HUES64 (cell line): ENCODE measurements at regions not wholly inside any gene's neighbourhood (a gene's known extent, or its start where the extent isn't known, plus 50 kb on each side); places are given as distances from the start of the nearest gene placed in this dataset.

ENCODE experiments used
- H3K27ac ChIP-seq: 2 replicates; pipeline ENCODE4 v1.7.0; 2013; ENCODE audit warnings: low read depth, low read length, inconsistent platforms
- H3K27me3 ChIP-seq: 2 replicates; pipeline ENCODE4 v1.6.1; 2013; ENCODE audit warnings: mild to moderate bottlenecking, low read length; ENCODE audit not compliant: insufficient read depth
- H3K36me3 ChIP-seq: 2 replicates; pipeline ENCODE4 v1.6.1; 2013; ENCODE audit warnings: mild to moderate bottlenecking, low read length; ENCODE audit not compliant: insufficient read depth
- H3K4me1 ChIP-seq: 2 replicates; pipeline ENCODE4 v1.6.1; 2013; ENCODE audit warnings: mild to moderate bottlenecking, low read length, moderate library complexity; ENCODE audit not compliant: insufficient read depth
- H3K4me3 ChIP-seq: 2 replicates; pipeline ENCODE4 v1.5.1; 2013; ENCODE audit warnings: mild to moderate bottlenecking, low read length, moderate library complexity
- H3K9ac ChIP-seq: 2 replicates; pipeline ENCODE4 v1.6.1; 2013; ENCODE audit warnings: mild to moderate bottlenecking, low read depth, low read length
- H3K9me3 ChIP-seq: 2 replicates; pipeline ENCODE4 v1.6.1; 2013; ENCODE audit warnings: low read depth, low read length; ENCODE audit not compliant: insufficient read depth
- WGBS: fragments of 150-250, 120-280 bp; methylation state at CpG from one replicate; pipeline ENCODE4 v1.1.7; 2013; ENCODE audit warnings: missing lambda C conversion rate; 5-methylcytosine and 5-hydroxymethylcytosine counted together

- H3K9me3 ChIP-seq = peaks cover 6% of the 10 kb centered on the region; the same call in 1 of the 2 replicates
- H3K36me3 ChIP-seq = no peaks in the 10 kb centered on the region
- peaks cover 8% of the 10 kb centered on the region; the same call in 1 of the 2 replicates for H3K4me1 ChIP-seq
- H3K4me3 ChIP-seq = no peak overlapping the region
- WGBS = no CpG with 5 or more reads among the region's 2 CpGs
- H3K9ac ChIP-seq = no peak overlapping the region
- H3K27me3 ChIP-seq = no peaks in the 10 kb centered on the region
- no peak overlapping the region for H3K27ac ChIP-seq
Measured at GRCh38 chr22:48282804-48283203, 1520.4 kb downstream of the TBC1D22A start.

GRCh38 chr22:48279461-48279756, 1517.0 kb downstream of the TBC1D22A start:
- Histone ChIP-seq H3K27ac (no peak overlapping the region), H3K4me3 (no peak overlapping the region), H3K36me3 (no peaks in the 10 kb centered on the region), H3K27me3 (no peaks in the 10 kb centered on the region), H3K9me3 (peaks cover 6% of the 10 kb centered on the region; the same call in 1 of the 2 replicates), H3K4me1 (peaks cover 8% of the 10 kb centered on the region; the same call in 1 of the 2 replicates), H3K9ac (no peak overlapping the region)
- 93% methylated on average over 6 of the region's 6 CpGs for WGBS

DNA sequence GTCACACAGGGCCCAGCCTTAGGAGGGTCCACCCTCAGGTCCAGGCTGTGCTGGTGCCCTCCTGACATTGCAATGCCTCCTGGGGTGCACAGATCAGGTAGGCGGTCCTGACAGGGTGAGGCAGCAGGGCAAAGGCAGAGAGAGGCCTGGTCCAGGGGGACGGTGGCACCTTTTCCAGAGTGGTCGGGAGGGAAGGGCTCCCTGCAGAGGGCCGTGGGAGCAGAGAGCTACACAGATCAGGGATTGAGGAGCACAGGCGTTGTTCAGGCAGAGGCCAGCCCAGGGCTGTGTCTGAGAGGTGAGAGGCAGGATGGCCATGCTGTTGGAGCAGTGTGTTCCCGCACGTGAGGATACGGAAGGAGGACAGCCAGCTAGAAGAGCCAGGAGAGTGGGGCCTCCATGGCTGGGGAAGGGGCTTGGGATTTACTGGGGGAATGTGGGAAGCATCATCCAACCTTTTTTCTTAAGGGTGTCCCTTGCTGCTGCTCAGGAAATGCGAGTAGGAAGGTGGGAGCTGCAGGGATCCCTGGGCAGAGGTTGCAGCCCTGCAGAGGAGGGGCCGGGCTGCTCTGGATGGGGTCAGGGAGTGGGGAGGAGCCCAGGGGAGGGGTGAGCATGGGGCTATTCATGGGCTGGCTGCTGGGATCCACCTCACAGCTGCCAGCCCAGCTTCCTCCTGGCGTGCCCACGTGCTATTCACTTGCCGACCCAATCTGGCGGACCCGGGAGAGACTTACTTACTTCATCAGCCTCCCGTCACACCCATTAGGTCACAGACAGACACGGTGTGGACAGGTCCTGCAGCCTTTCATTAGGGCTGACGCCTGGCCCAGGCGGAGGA, 1516.4 kb downstream of the TBC1D22A start:
- Histone ChIP-seq H3K4me3 (no peak overlapping the region), H3K36me3 (no peaks in the 10 kb centered on the region), H3K4me1 (peaks cover 8% of the 10 kb centered on the region; the same call in 1 of the 2 replicates), H3K27ac (no peak overlapping the region), H3K9ac (no peak overlapping the region), H3K9me3 (peaks cover 6% of the 10 kb centered on the region; the same call in 1 of the 2 replicates), H3K27me3 (no peaks in the 10 kb centered on the region)
- WGBS = 73% methylated on average over 19 of the region's 19 CpGs

GRCh38 chr22:48277868-48278581, 1515.6 kb downstream of the TBC1D22A start:
- H3K4me3 ChIP-seq = no peak overlapping the region
- H3K27me3 ChIP-seq = no peaks in the 10 kb centered on the region
- H3K36me3 ChIP-seq = no peaks in the 10 kb centered on the region
- 83% methylated on average over 17 of the region's 19 CpGs for WGBS
- peaks cover 8% of the 10 kb centered on the region; the same call in 1 of the 2 replicates for H3K4me1 ChIP-seq
- H3K27ac ChIP-seq = no peak overlapping the region
- H3K9ac ChIP-seq = no peak overlapping the region
- H3K9me3 ChIP-seq = peaks cover 6% of the 10 kb centered on the region; the same call in 1 of the 2 replicates

DNA sequence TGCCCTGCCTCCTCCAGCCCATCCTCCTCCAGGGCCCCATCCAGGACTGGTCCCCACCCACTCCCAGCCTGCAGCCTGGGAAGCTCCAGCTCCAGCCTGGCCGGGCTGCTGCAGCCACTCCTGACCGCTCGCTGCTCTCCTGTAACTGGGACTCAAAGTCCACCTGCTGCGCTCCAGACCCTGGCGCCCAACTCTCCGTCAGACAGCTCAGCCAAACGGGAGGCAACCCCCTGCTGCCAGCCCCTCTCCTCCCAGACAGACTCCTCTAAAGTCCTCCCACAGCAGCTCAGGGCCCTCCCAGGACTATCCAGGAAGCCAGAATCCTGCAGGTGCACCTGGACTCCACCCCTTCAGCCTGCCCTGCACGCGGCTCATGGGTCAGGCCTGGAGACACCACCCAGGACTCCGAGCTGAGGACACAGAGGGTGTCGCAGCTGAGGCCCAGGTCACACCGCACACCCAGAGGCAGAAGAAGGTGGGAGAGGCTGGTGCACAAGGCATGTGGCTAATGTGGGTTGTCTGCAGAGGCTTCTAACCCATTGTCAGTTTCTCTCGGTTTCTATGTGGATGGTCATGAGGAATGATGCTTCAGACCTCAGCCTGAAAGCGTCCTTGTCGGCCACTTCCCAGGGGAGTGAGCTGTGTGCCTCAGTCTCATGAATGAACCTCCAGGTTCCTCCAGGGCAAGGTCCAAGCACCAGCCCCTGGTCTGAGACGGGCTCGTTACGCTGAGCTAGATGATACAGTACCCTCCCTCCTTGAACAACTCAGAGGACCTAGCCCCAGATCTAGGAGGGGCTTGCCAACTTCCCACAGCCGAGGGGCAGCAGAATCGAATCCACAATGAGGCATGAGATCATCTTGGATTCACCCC, 1514.8 kb downstream of the TBC1D22A start:
- Histone ChIP-seq H3K9me3 (peaks cover 6% of the 10 kb centered on the region; the same call in 1 of the 2 replicates), H3K27me3 (no peaks in the 10 kb centered on the region), H3K27ac (no peak overlapping the region), H3K9ac (no peak overlapping the region), H3K4me3 (no peak overlapping the region), H3K36me3 (no peaks in the 10 kb centered on the region), H3K4me1 (peaks cover 8% of the 10 kb centered on the region; the same call in 1 of the 2 replicates)
- 91% methylated on average over 20 of the region's 20 CpGs for WGBS

DNA sequence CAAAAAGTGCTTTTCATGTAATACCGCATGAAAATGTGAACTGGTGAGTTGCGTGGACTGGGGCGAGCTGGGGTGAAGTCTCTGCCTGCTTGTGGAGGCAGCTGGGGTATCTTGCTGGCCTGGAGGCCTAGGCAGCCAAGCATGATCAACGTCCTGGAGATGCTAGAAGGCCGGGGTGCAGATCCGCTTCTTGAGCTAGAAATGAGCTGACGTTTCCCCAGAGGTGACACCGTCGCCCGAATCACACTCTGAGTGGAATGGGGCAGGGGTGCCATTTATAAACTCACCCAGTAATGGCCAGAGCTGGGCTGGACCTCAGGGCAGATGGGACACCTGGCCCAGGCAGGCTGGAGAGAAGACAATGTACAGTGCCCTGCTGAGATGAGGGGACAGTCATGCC, 1513.0 kb downstream of the TBC1D22A start:
- peaks cover 8% of the 10 kb centered on the region; the same call in 1 of the 2 replicates for H3K4me1 ChIP-seq
- H3K36me3 ChIP-seq = no peaks in the 10 kb centered on the region
- WGBS = 97% methylated on average over 10 of the region's 10 CpGs
- no peak overlapping the region for H3K4me3 ChIP-seq
- no peaks in the 10 kb centered on the region for H3K27me3 ChIP-seq
- H3K27ac ChIP-seq = no peak overlapping the region
- H3K9me3 ChIP-seq = no peaks in the 10 kb centered on the region
- no peak overlapping the region for H3K9ac ChIP-seq

DNA sequence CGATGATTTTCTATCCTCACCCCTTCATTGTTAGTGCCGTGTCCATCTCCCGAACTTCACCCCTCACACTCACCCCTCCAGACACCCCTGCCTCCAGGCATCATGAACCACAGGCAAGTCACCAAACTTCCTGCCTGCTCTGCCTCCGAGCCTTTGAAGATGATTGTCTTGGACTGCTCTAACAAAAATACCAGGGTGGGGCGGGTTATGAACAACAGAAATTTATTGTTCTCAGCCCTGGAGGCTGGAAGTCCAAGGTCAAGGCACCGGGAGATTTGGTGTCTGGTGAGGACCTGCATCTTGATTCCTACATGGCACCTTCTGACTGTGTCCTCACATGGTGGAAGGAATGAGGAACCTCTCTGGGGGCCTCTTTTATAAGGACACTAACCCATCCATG, 1508.3 kb downstream of the TBC1D22A start:
- H3K4me3 ChIP-seq = no peak overlapping the region
- no peaks in the 10 kb centered on the region for H3K27me3 ChIP-seq
- H3K27ac ChIP-seq = no peak overlapping the region
- H3K36me3 ChIP-seq = no peaks in the 10 kb centered on the region
- H3K9ac ChIP-seq = no peak overlapping the region
- H3K4me1 ChIP-seq = no peaks in the 10 kb centered on the region
- H3K9me3 ChIP-seq = no peaks in the 10 kb centered on the region
- 95% methylated on average over 6 of the region's 6 CpGs for WGBS

DNA sequence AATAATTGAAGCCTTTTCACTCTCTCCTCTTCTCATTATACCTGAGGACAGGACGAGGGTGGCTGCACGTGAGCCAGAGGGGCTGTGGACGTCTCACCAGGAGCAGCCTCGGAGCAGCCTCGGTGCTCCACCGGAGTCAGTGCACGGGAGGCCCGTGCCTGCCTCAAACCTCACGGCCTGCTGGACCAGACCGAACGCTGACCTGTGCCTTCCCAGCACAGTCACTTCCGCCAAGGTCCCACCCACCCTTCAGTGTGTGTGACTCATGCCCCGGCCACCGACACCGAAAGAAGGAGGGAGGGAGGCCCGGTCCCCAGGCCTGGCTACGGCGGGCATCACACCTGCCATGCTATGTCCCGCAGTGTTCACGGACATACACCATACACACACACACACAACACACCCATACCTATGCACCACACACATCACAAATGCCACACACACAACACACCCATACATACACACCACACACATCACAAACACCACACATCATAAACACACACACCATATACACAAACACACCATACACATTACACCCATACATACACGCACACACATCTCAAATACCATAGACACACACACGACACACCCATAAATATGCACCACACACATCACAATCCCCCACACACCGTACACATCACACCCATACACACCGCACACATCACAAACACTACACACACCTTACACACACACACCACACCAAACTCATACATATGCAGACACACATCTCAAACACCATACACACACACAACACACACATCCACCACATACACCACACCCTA, 1506.5 kb downstream of the TBC1D22A start:
- Histone ChIP-seq H3K4me3 (no peak overlapping the region), H3K9ac (no peak overlapping the region), H3K36me3 (no peaks in the 10 kb centered on the region), H3K4me1 (no peaks in the 10 kb centered on the region), H3K27me3 (no peaks in the 10 kb centered on the region), H3K9me3 (no peaks in the 10 kb centered on the region), H3K27ac (no peak overlapping the region)
- WGBS = 86% methylated on average over 24 of the region's 24 CpGs

GRCh38 chr22:48268293-48268692, 1505.8 kb downstream of the TBC1D22A start:
- H3K9me3 ChIP-seq = no peaks in the 10 kb centered on the region

GRCh38 chr22:48267681-48268080, 1505.2 kb downstream of the TBC1D22A start:
- Histone ChIP-seq H3K9me3 (no peaks in the 10 kb centered on the region), H3K27ac (no peak overlapping the region), H3K9ac (no peak overlapping the region), H3K4me3 (no peak overlapping the region), H3K4me1 (no peaks in the 10 kb centered on the region), H3K36me3 (no peaks in the 10 kb centered on the region), H3K27me3 (no peaks in the 10 kb centered on the region)
- WGBS = 76% methylated on average over 10 of the region's 10 CpGs

More at GRCh38 chr22:48268293-48268692, 1505.8 kb downstream of the TBC1D22A start:
- Histone ChIP-seq H3K9ac (no peak overlapping the region), H3K4me1 (no peaks in the 10 kb centered on the region), H3K36me3 (no peaks in the 10 kb centered on the region), H3K27me3 (no peaks in the 10 kb centered on the region), H3K4me3 (no peak overlapping the region), H3K27ac (no peak overlapping the region)
- WGBS = 95% methylated on average over 11 of the region's 11 CpGs
